HL-60 (cell line): ENCODE measurements at regions not wholly inside any gene's neighbourhood (a gene's known extent, or its start where the extent isn't known, plus 50 kb on each side); places are given as distances from the start of the nearest gene placed in this dataset.

Experiments used
- DNase-seq, 2 experiments: peaks; one replicate each; pipeline ENCODE4 v3.0.0-alpha.2; 2010 to 2020; ENCODE audit warnings: low read depth in 1 of 2, low spot score in 1 of 2
- H3K27ac ChIP-seq: fragments of 250-450 bp; sonication (Bioruptor Pico); replicated peaks from 2 replicates; pipeline ENCODE4 v1.5.1; 2020; ENCODE audit warnings: mild to moderate bottlenecking, moderate library complexity
- H3K27me3 ChIP-seq: fragments of 250-450 bp; sonication (Bioruptor Pico); 2 replicates; pipeline ENCODE4 v1.5.1; 2021; ENCODE audit warnings: mild to moderate bottlenecking, moderate library complexity; ENCODE audit not compliant: insufficient read depth, poor library complexity, severe bottlenecking
- H3K4me3 ChIP-seq: replicated peaks from 2 replicates; pipeline ENCODE4 v1.5.1; 2011; ENCODE audit warnings: mild to moderate bottlenecking, control low read depth, low read length; ENCODE audit not compliant: insufficient read depth
- CTCF ChIP-seq: IDR thresholded peaks from one replicate; pipeline ENCODE4 v1.5.1; 2011; ENCODE audit warnings: low read length, control low read depth, inconsistent platforms; ENCODE audit not compliant: insufficient read depth
- GABPA ChIP-seq: IDR thresholded peaks from 2 replicates; pipeline ENCODE4 v1.6.1; 2012; ENCODE audit warnings: low read depth
- POLR2AphosphoS5 ChIP-seq: IDR thresholded peaks from 2 replicates; pipeline ENCODE4 v1.6.1; 2012; ENCODE audit warnings: low read depth
- SPI1 ChIP-seq: IDR thresholded peaks from 2 replicates; pipeline ENCODE4 v1.6.1; 2012; ENCODE audit warnings: low read depth, mild to moderate bottlenecking, borderline replicate concordance
- TF ChIP-seq, protein P1 (sequence below): IDR thresholded peaks from 2 replicates; pipeline ENCODE4 v1.6.1; 2012; ENCODE audit warnings: low read depth; ENCODE audit not compliant: insufficient replicate concordance

GRCh38 chr16:26710450-26710849, 356.3 kb upstream of the C16orf82 start:
- no peak for DNase-seq
- H3K27me3 ChIP-seq = no peaks in the 10 kb centered on the region
- no peak overlapping the region for H3K27ac ChIP-seq
- TF ChIP-seq CTCF (no peak), POLR2AphosphoS5 (no peak), GABPA (no peak), SPI1 (no peak)
- TF ChIP-seq, protein P1, sequence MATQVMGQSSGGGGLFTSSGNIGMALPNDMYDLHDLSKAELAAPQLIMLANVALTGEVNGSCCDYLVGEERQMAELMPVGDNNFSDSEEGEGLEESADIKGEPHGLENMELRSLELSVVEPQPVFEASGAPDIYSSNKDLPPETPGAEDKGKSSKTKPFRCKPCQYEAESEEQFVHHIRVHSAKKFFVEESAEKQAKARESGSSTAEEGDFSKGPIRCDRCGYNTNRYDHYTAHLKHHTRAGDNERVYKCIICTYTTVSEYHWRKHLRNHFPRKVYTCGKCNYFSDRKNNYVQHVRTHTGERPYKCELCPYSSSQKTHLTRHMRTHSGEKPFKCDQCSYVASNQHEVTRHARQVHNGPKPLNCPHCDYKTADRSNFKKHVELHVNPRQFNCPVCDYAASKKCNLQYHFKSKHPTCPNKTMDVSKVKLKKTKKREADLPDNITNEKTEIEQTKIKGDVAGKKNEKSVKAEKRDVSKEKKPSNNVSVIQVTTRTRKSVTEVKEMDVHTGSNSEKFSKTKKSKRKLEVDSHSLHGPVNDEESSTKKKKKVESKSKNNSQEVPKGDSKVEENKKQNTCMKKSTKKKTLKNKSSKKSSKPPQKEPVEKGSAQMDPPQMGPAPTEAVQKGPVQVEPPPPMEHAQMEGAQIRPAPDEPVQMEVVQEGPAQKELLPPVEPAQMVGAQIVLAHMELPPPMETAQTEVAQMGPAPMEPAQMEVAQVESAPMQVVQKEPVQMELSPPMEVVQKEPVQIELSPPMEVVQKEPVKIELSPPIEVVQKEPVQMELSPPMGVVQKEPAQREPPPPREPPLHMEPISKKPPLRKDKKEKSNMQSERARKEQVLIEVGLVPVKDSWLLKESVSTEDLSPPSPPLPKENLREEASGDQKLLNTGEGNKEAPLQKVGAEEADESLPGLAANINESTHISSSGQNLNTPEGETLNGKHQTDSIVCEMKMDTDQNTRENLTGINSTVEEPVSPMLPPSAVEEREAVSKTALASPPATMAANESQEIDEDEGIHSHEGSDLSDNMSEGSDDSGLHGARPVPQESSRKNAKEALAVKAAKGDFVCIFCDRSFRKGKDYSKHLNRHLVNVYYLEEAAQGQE = no peak
- no peak overlapping the region for H3K4me3 ChIP-seq

DNA sequence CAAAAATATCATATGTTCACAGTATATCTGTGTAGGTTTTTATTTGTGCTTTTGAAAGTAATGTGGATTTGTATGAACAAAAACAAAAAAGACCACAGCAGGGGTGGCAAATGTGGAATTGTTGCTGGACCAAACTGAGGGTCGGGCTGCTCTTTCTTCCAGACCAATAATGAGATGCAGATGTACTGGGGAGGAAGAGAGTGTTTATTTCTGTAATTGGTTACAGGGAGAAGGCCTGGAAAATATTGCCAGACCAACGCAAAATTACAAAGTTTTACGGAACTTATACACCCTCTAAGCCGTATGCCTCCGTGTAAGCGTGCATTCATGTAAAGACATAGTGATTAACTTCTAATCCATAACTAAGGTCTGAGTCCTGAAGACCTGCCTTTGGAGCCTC, 353.9 kb upstream of the C16orf82 start:
- no peak overlapping the region for H3K27ac ChIP-seq
- H3K27me3 ChIP-seq = no peaks in the 10 kb centered on the region
- DNase-seq = no peak
- H3K4me3 ChIP-seq = no peak overlapping the region
- TF ChIP-seq POLR2AphosphoS5 = no peak

GRCh38 chr16:26715969-26716368, 350.8 kb upstream of the C16orf82 start:
- Histone ChIP-seq H3K4me3 (no peak overlapping the region), H3K27me3 (no peaks in the 10 kb centered on the region), H3K27ac (no peak overlapping the region)
- no peak for TF ChIP-seq GABPA
- no peak for TF ChIP-seq SPI1
- TF ChIP-seq CTCF = no peak
- TF ChIP-seq POLR2AphosphoS5 = no peak
- TF ChIP-seq, protein P1 = no peak
- DNase-seq = no peak

DNA sequence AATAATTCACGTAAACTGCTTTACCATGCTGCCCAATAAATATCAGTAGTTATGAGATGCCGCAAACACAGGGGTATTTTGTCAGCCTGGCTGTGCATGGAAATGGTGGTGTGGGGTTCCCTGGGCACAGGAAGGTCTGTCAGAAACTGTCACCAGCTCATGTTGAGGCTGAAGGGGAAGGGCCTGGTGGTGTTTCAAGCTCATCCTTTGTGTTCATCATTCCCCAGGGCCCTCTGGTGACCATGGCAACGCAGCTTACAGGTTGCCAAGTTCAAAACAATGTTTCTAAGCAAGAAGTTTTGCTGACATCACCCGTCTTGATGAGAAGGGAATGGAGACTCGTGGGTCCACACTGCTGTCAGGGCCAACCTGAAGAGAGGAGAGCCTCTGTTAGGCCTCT, 348.9 kb upstream of the C16orf82 start:
- no peak overlapping the region for H3K4me3 ChIP-seq
- H3K27me3 ChIP-seq = no peaks in the 10 kb centered on the region
- no peak for DNase-seq
- no peak for TF ChIP-seq POLR2AphosphoS5
- TF ChIP-seq CTCF = no peak
- TF ChIP-seq GABPA = no peak
- TF ChIP-seq, protein P1 = no peak
- no peak for TF ChIP-seq SPI1
- H3K27ac ChIP-seq = no peak overlapping the region
